T47D (cell line): ENCODE measurements at regions not wholly inside any gene's neighbourhood (a gene's known extent, or its start where the extent isn't known, plus 50 kb on each side); places are given as distances from the start of the nearest gene placed in this dataset.

ENCODE experiments used
- DNase-seq, 2 experiments: peaks; one replicate each; pipeline versions ENCODE4 v3.0.0 to v3.0.0-alpha.2; 2011 to 2012; ENCODE audit warnings: low read depth in 1 of 2, low spot score in 1 of 2
- JUND ChIP-seq: IDR thresholded peaks from 2 replicates; pipeline ENCODE4 v1.6.1; 2012; ENCODE audit warnings: low read depth
- in situ Hi-C: cut with HindIII; loops from 2 replicates; pipeline ENCODE4 v1.10.0; 2016; ENCODE audit warnings: low sequenced_read_pairs, low pct_unique_long_range_greater_than_20kb

DNA sequence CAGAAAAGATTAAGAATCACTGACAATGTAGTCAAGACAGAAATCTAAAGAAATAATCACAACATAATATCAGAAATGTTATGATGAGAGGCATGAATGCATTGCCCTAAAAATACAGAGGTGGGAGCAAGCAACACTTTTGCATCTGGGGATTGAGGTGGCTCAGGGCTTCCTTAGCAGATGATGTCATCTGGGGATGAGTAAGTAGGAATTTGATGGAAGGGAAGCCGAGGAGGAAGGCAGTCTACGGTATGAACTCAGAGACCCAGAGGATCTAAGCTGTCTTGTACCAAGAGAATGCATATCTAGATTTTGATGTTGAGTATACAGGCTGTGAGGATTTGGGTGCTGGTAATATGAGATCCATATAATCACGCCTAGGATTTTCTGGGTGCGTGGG is 193.0 kb upstream of the SNX19 start:
- DNase-seq, result no peak
- in situ Hi-C loops, result no loop called here
- no peak for TF ChIP-seq JUND

DNA sequence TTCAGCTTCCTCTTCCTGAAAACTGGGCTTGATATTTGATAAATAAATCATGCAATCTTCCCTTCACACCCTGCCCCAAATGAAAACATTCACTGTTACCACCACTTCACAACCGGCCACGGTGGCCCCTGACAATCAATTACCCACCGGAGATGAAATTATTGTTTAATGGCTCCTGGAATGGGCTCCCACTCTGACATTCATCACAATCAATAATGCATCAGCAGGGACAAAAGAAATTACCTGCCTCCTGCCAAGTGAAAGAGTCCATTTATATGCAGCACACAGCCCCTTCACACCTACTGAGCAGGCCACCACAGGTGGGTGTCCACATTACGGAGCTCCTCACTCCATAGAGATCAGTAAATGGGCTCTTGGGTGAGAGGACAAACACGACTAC is 193.5 kb upstream of the SNX19 start:
- TF ChIP-seq JUND, result no peak
- no peak for DNase-seq
- in situ Hi-C loops, result no loop called here

DNA sequence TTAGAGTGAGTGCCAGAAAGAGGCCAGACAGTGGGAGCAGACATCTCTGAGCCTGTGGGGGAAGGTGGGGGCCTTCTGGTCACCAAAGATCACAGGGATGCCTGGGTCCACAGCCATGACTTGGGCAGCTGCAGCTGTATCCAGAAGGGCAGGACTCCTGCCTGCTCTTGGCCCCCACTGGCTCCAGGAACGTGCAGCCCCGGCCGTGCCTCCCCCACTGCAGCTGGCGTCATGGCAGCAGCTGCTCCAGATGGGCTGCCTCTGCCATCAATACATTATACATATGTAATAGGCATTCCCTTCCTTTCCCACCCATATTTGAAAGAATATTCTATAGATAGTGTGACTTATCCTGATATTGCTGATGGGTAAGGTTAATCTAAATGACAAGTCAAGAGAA is 195.5 kb upstream of the SNX19 start:
- in situ Hi-C loops, result no loop called here
- no peak for DNase-seq
- no peak for TF ChIP-seq JUND

DNA sequence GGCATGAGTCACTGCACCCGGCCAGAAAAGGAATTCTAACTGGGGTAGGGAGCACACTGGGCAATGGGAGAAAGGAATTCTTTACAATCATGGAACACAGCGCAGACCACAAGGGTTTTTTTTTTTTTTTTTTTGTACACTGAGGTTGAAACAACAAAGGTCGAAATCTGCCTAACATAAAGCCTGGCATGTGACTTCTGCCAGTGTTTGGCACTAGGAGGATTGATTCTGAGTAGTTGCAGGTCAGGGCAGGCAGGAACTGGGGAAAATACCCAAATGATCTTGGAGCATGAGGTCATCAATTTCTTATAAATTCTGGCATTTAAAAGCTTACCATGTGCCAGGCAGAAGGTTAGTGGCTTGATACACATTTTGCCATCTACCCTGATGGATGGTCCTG is 202.0 kb upstream of the SNX19 start:
- TF ChIP-seq JUND, result no peak
- in situ Hi-C loops, result no loop called here
- DNase-seq, result no peak

DNA sequence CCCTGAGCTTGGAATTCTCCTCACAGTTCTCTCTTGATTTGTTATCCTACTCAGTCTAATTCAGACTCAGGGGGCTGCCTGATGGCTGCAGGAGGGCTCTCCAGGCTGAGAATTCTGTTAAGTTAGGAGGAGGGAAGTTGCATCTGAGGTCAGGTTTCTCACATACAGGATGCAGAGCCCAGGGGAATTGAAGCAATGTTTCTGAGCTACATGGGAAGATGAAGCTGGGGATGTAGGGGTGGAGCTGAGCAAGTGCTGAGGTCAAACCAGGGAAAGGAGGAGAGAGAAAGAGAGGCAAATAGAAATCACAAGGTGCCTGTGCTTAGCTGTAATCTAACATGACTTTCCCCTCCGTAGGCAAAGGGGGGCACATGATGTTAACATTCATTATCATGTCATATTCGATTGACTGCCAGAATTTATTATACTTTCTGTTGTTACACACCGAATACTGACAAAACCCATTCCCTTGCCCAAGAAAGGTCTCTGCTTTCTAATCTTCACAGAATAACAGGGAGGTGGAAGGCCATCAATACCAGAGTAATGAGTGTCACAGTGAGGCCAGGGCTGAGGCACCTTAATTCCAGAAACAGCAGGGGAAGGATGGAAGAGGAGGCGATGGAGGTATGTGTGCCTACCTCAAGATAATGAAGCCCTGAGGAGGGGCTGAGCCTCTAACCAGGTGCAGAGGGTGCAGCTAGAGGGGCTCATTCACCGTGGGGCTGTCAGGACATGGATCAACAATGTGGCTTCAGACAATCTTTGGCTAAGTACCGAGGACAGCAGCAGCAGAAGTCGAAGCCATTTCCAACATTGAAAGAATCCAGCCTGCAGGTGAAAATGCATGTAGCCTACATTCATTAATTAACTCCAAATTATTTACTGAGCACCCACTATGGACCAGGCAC is 205.4 kb upstream of the SNX19 start:
- in situ Hi-C loops, result no loop called here
- DNase-seq, result no peak
- no peak for TF ChIP-seq JUND

DNA sequence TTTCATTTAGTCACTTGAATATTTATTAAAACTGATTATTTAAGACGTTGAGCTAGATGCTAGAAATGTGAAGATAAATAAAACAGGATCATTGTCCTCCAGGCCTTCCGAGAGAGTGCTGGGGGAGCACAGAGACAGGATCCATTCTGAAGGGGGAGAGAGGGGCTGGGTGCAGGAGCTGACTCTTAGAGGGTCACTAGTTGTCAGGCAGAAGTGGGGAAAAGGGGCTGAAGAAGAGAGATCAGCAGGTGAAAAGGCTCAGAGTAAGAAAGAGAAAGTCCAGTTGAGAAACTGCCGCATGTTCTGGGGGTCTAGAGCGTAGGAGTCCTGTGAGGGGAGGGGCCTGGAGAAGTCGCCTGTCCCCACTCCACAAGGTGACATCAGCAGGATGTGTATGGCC is 206.2 kb upstream of the SNX19 start:
- in situ Hi-C loops, result no loop called here
- TF ChIP-seq JUND, result no peak
- no peak for DNase-seq

DNA sequence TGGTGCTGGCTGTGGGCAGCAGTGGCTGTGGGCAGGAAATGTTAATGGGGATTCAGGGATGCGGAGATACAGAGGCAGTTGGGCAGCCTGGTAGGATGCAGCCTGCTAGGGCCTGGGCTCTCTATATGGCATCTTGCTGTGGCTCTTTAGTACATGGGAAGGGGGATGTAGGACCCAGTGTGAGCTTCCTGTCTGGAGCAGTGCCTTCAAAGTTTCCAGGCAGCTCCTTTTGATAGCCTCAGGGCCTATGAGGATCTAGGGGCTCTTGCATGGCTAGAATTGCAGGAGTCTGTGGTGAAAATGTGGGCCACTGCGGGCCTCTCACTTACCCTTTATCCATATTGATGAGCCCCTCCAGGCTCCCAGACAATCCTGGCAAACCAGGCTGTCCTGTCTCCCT is 213.2 kb upstream of the SNX19 start:
- in situ Hi-C loops, result no loop called here
- DNase-seq, result no peak
- no peak for TF ChIP-seq JUND

DNA sequence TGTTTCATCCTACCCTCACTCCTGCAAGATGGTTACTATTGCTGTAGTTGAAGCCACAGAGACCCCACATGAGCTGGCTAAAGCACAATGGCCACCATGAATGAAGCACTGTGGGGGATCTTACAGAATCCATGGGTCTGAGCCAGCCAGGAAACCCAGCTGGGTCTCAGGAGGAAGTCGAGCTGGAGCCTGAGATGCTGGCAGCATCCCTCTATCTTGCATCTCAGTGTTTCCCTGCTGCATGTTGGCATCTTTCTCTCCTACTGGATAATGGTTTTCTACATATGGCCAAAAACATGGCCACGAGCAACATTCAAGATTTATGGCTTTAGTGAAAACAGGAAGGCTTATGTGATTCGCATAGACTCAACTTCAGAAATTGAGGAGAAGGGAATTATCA is 219.3 kb upstream of the SNX19 start:
- in situ Hi-C loops, result no loop called here
- TF ChIP-seq JUND, result no peak
- DNase-seq, result no peak

DNA sequence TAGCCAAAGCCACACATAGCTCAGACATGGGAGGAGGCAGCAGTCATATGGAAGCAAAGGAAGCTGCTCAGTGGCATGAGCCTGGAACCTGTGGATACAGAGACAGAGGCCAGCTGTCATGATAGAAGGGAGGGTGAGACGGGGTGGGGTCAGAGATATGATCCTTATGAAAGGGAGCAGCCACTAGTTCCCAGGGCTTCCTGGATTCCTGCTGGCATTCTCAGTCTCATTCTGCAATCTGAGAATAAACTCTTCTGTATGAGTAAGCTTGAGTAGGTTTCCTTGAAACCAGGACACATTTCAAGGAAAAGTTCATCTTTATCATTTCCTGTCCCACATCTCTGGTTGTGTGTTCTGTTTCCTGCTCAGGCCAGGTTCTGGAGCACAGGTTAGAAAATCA is 220.2 kb upstream of the SNX19 start:
- no peak for DNase-seq
- in situ Hi-C loops, result no loop called here
- no peak for TF ChIP-seq JUND

DNA sequence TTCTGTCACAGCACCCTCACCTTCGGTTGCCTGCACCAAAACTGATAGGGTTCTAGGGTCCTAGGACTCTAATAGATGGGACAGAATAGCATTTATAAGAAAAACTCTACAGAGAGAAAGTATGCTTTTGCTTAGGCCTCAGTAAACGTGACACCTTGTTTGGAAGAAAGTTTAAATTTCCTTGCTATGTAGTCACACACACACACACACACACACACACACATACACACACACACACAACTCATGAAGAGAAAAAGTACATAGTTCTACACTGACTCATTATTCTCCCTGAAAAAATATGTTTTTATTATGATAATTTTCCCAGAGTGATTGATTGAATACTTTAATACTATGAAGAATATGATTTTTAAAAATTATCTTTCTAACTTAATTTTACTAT is 220.8 kb upstream of the SNX19 start:
- TF ChIP-seq JUND, result no peak
- in situ Hi-C loops, result no loop called here
- no peak for DNase-seq

DNA sequence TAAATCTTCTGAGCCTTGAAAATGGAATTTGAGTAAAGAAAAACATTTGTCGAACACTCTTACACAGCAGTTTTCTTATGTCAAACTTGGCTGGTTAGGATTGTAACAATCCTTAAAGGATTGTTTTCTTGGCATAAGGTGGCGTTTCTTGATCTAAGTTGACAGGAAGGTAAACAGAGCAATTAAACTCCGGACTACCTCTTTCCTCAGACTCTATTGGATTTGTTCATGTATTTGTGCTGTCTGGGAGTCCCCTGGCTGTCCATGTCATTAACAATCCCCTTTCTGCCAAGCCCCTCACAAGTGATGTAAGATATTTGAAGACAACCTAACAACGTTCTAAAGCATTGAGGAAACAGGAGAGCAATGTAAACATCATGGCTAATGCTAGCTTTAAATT is 222.5 kb upstream of the SNX19 start:
- TF ChIP-seq JUND, result no peak
- in situ Hi-C loops, result no loop called here
- DNase-seq, result no peak

DNA sequence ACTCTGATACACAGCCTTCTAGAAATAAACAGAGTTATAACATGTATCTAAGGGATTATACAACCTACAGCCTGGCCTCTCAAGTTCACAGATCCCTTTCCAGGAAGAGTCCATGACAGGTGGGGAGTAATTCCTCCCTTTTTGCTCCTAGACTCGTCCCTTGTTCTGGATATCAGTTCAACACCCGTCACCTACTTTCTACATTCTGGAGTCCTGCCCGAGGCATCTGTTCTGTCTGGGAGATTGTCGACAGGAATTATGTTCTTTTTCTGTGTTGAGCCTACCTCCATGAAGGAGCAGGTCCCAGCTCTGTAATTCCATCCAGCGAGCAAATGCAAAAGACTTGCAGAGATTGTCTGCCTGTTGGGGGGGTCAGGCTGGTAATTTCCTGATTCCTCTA is 224.6 kb upstream of the NTM start:
- no peak for DNase-seq
- in situ Hi-C loops, result no loop called here
- TF ChIP-seq JUND, result no peak

DNA sequence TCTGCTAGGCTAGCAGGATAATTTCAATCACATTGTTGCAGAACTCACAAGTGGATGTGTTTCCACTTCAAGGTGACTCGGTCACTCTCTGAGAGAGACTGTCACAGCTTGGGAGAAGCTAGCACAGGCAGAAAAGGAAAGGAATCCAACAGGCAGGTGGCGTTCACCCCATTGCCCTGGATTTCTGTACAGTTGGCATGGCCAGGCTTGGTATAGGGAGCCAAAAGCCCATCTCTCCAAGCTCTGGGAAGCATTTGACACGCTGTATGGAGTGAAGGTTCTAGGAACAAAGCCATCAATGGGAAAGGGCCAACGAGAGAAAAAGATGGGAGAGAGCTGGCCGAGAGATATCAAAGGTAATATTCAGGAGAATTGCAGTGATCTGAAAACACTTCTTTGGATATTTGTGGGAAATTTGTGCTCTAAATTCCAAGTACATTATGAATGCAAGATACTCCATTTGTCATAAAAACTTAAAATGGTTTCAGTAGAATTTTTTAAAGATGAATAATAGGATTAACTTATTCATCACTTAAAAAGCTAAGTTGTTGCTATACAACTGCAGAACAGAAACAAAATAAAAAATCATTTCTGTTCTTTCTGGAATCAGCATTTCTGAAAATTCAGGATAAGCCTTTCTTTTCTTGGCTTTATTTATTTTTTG is 223.5 kb upstream of the NTM start:
- no peak for DNase-seq
- no peak for TF ChIP-seq JUND

More for the DNA sequence above, 223.5 kb upstream of the NTM start:
- in situ Hi-C loops, result no loop called here
